ENCODE measurements at regions not wholly inside any gene's neighbourhood (a gene's known extent, or its start where the extent isn't known, plus 50 kb on each side); places are given as distances from the start of the nearest gene placed in this dataset.
A peak's percentile ranks its signal among the peaks of the same experiment; 100 is the strongest.

GRCh38 chr9:27749838-27750237 lies 176.6 kb upstream of the C9orf72 start (continued):
- TF ChIP-seq CREB1 (IDR thresholded peaks at IDR 0.05): peak; percentile 47
- no peak for TF ChIP-seq SP2 (IDR thresholded peaks at IDR 0.05; ENCODE audit: low read length)
